Mucosa of descending colon (tissue), 3 donors: ENCODE measurements at regions not wholly inside any gene's neighbourhood (a gene's known extent, or its start where the extent isn't known, plus 50 kb on each side); places are given as distances from the start of the nearest gene placed in this dataset.

Experiments used
- ATAC-seq: fragments of 200-7000 bp; cut with Tn5 transposase; one replicate; pipeline ENCODE4 v1.9.1; 2020; ENCODE audit warnings: mild to moderate bottlenecking, moderate library complexity
- DNase-seq, 3 donors: peaks; one replicate each; pipeline ENCODE4 v3.0.0-alpha.2; 2020
- H3K36me3 ChIP-seq: fragments of 200-600 bp; one replicate; pipeline ENCODE4 v1.8.0; 2021; ENCODE audit warnings: low read depth, mild to moderate bottlenecking
- H3K4me1 ChIP-seq: fragments of 200-600 bp; one replicate; pipeline ENCODE4 v1.8.0; 2021; ENCODE audit warnings: low read depth, mild to moderate bottlenecking
- H3K4me3 ChIP-seq: fragments of 200-600 bp; one replicate; pipeline ENCODE4 v1.8.0; 2021; ENCODE audit warnings: mild to moderate bottlenecking
- H3K9me3 ChIP-seq: fragments of 200-600 bp; one replicate; pipeline ENCODE4 v1.8.0; 2021; ENCODE audit warnings: mild to moderate bottlenecking
- intact Hi-C, 2 donors: fragments of 100-400 bp; cut with DNase I in 1 of 2; cut with micrococcal nuclease in 1 of 2; formaldehyde crosslinking; loops; one replicate each; pipeline versions ENCODE4 v1.11.0 to v1.11.1; 2022; cut with DNase I, micrococcal nuclease
- TF ChIP-seq, protein P1 (sequence below): fragments of 200-600 bp; IDR thresholded peaks from one replicate; pipeline ENCODE4 v1.8.0; 2022; ENCODE audit warnings: antibody characterized with exemption, mild to moderate bottlenecking
- donor health status: DM: no; HTN: no; CAD: no; lungs with moderate emphysema.
- donor health status: DM: no; HTN: no; CAD: no.
- donor health status: DM: no; HTN: yes; CAD: no.

- DNase-seq (no peak), ATAC-seq (no peak)
- Histone ChIP-seq H3K36me3 (no peaks in the 10 kb centered on the region), H3K4me1 (no peaks in the 10 kb centered on the region), H3K4me3 (no peak overlapping the region), H3K9me3 (no peaks in the 10 kb centered on the region)
- intact Hi-C loops, result no loop called here
- TF ChIP-seq, protein P1, sequence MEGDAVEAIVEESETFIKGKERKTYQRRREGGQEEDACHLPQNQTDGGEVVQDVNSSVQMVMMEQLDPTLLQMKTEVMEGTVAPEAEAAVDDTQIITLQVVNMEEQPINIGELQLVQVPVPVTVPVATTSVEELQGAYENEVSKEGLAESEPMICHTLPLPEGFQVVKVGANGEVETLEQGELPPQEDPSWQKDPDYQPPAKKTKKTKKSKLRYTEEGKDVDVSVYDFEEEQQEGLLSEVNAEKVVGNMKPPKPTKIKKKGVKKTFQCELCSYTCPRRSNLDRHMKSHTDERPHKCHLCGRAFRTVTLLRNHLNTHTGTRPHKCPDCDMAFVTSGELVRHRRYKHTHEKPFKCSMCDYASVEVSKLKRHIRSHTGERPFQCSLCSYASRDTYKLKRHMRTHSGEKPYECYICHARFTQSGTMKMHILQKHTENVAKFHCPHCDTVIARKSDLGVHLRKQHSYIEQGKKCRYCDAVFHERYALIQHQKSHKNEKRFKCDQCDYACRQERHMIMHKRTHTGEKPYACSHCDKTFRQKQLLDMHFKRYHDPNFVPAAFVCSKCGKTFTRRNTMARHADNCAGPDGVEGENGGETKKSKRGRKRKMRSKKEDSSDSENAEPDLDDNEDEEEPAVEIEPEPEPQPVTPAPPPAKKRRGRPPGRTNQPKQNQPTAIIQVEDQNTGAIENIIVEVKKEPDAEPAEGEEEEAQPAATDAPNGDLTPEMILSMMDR, result no peak
Observed at GRCh38 chr1:63038586-63038985, 254.7 kb downstream of the ATG4C start.

- Histone ChIP-seq H3K36me3 (no peaks in the 10 kb centered on the region), H3K4me1 (no peaks in the 10 kb centered on the region), H3K9me3 (no peaks in the 10 kb centered on the region), H3K4me3 (no peak overlapping the region)
- TF ChIP-seq, protein P1, result no peak
- DNase-seq (no peak), ATAC-seq (no peak)
- intact Hi-C loops, result no loop called here
Observed at GRCh38 chr1:63041660-63042059, 257.7 kb downstream of the ATG4C start.

GRCh38 chr1:63042278-63042677 is 258.3 kb downstream of the ATG4C start:
- no peaks in the 10 kb centered on the region for H3K36me3 ChIP-seq
- intact Hi-C loops, result no loop called here
- ATAC-seq, result no peak
- no peaks in the 10 kb centered on the region for H3K9me3 ChIP-seq
- no peak overlapping the region for H3K4me3 ChIP-seq
- TF ChIP-seq, protein P1, result no peak
- no peak for DNase-seq
- H3K4me1 ChIP-seq, result no peaks in the 10 kb centered on the region

GRCh38 chr1:63046539-63046938 is 262.6 kb downstream of the ATG4C start:
- no peaks in the 10 kb centered on the region for H3K36me3 ChIP-seq
- TF ChIP-seq, protein P1, result no peak
- no peaks in the 10 kb centered on the region for H3K9me3 ChIP-seq
- no peaks in the 10 kb centered on the region for H3K4me1 ChIP-seq
- intact Hi-C loops, result no loop called here
- H3K4me3 ChIP-seq, result no peak overlapping the region
- ATAC-seq (no peak), DNase-seq (no peak)

DNA sequence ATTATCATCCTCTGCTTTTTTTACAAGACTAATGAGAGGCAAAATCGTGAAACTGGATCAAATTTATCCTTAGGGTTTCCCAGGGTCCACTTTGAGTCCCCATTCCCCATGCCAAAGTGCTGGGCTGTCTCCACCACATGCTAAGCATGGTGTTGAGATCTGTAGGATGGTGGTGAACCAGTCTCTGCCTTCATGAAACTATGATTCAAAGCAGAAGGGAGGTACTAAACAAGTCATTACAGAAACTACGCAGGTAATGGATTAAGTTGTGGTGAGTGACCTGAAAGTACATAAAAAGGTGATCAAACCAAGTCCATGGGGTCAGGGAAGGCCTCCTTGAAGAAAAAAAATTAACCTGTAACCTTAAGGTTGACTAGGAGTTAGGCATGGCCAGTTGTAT is 265.2 kb downstream of the ATG4C start:
- ATAC-seq (no peak), DNase-seq (no peak)
- TF ChIP-seq, protein P1, result no peak
- H3K4me1 ChIP-seq, result no peaks in the 10 kb centered on the region
- H3K4me3 ChIP-seq, result no peak overlapping the region
- H3K9me3 ChIP-seq, result no peaks in the 10 kb centered on the region
- H3K36me3 ChIP-seq, result no peaks in the 10 kb centered on the region
- intact Hi-C loops, result no loop called here

GRCh38 chr1:63051356-63051755 is 267.4 kb downstream of the ATG4C start:
- no peak overlapping the region for H3K4me3 ChIP-seq
- no peaks in the 10 kb centered on the region for H3K9me3 ChIP-seq
- ATAC-seq, result no peak
- H3K4me1 ChIP-seq, result no peaks in the 10 kb centered on the region
- no peak for DNase-seq
- intact Hi-C loops, result no loop called here
- TF ChIP-seq, protein P1, result no peak
- no peaks in the 10 kb centered on the region for H3K36me3 ChIP-seq
